Colonic mucosa (tissue), 4 donors: ENCODE measurements at regions not wholly inside any gene's neighbourhood (a gene's known extent, or its start where the extent isn't known, plus 50 kb on each side); places are given as distances from the start of the nearest gene placed in this dataset.

ENCODE experiments used
- DNase-seq: peaks from one replicate; pipeline ENCODE4 v3.0.0-alpha.2; 2020
- H3K27ac ChIP-seq: fragments of 200-600 bp; one replicate; pipeline ENCODE4 v1.8.0; 2021
- H3K27me3 ChIP-seq: fragments of 200-600 bp; one replicate; pipeline ENCODE4 v1.8.0; 2021
- H3K36me3 ChIP-seq: fragments of 200-600 bp; one replicate; pipeline ENCODE4 v1.8.0; 2021
- H3K4me1 ChIP-seq: fragments of 200-600 bp; one replicate; pipeline ENCODE4 v1.8.0; 2021; ENCODE audit warnings: mild to moderate bottlenecking
- H3K4me3 ChIP-seq: fragments of 200-600 bp; one replicate; pipeline ENCODE4 v1.8.0; 2021
- H3K9ac ChIP-seq, 2 donors: one replicate each; pipeline ENCODE4 v1.7.0; 2013; ENCODE audit warnings: control low read depth in 2 of 2, low read depth in 2 of 2, low read length in 2 of 2
- H3K9me3 ChIP-seq: fragments of 200-600 bp; one replicate; pipeline ENCODE4 v1.8.0; 2021
- intact Hi-C: fragments of 100-400 bp; cut with DNase I; formaldehyde crosslinking; loops from one replicate; pipeline ENCODE4 v1.14.1; 2022
- TF ChIP-seq, protein P1 (sequence below): fragments of 200-600 bp; IDR thresholded peaks from one replicate; pipeline ENCODE4 v1.8.0; 2022; ENCODE audit warnings: antibody characterized with exemption, mild to moderate bottlenecking
- donor health status: healthy.
- donor health status: DM: no; HTN: no; CAD: no.
- donor health status: DM: no; HTN: no; CAD: no.

DNA sequence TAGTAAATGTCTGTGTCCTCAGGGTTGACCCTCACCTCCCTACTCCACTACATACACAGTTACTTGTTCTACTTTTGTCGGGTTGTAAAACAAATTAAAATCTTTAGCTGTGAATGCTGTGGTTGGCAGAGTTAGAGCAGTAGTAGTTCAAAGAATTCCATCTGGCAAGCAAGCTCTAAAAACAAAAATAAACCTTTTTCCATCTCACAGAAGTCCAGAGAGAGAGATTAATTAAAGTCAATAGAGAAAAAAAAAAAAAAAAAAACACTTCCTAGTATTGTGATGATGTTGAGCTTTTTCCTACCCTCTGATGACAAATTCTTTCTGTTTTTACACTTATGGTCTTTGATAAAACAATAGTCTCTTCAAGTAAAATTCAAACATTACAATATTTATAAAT is 338.4 kb downstream of the PCDH17 start:
- Histone ChIP-seq H3K9me3 (no peaks in the 10 kb centered on the region), H3K4me3 (no peak overlapping the region), H3K27me3 (no peaks in the 10 kb centered on the region), H3K27ac (no peak overlapping the region), H3K36me3 (no peaks in the 10 kb centered on the region), H3K9ac (no peak overlapping the region), H3K4me1 (no peaks in the 10 kb centered on the region)
- intact Hi-C loops, result no loop called here
- TF ChIP-seq, protein P1, sequence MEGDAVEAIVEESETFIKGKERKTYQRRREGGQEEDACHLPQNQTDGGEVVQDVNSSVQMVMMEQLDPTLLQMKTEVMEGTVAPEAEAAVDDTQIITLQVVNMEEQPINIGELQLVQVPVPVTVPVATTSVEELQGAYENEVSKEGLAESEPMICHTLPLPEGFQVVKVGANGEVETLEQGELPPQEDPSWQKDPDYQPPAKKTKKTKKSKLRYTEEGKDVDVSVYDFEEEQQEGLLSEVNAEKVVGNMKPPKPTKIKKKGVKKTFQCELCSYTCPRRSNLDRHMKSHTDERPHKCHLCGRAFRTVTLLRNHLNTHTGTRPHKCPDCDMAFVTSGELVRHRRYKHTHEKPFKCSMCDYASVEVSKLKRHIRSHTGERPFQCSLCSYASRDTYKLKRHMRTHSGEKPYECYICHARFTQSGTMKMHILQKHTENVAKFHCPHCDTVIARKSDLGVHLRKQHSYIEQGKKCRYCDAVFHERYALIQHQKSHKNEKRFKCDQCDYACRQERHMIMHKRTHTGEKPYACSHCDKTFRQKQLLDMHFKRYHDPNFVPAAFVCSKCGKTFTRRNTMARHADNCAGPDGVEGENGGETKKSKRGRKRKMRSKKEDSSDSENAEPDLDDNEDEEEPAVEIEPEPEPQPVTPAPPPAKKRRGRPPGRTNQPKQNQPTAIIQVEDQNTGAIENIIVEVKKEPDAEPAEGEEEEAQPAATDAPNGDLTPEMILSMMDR, result no peak
- DNase-seq, result no peak

DNA sequence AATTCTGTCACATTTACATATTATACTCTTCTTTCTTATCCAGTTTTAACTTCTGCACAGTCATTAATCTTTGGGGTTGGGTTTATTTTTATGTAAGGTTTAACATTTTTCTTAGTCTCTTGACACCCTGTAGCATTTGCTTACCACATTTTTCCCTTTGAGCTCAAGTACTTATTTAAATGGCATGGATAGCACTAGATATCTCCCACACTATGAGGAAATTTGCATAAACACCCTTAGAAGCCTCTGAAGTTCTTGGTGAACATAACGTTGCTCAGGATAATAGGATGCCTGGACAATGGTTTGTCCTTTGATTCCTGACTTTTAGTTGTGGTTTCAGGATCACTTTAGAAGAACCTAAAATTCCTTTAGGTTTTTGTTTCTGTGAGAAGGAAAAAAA is 338.9 kb downstream of the PCDH17 start:
- H3K9ac ChIP-seq, result no peak overlapping the region
- H3K4me3 ChIP-seq, result no peak overlapping the region
- H3K36me3 ChIP-seq, result no peaks in the 10 kb centered on the region
- no peaks in the 10 kb centered on the region for H3K27me3 ChIP-seq
- intact Hi-C loops, result no loop called here
- no peaks in the 10 kb centered on the region for H3K9me3 ChIP-seq
- H3K4me1 ChIP-seq, result no peaks in the 10 kb centered on the region
- no peak overlapping the region for H3K27ac ChIP-seq
- TF ChIP-seq, protein P1, result no peak
- DNase-seq, result no peak

DNA sequence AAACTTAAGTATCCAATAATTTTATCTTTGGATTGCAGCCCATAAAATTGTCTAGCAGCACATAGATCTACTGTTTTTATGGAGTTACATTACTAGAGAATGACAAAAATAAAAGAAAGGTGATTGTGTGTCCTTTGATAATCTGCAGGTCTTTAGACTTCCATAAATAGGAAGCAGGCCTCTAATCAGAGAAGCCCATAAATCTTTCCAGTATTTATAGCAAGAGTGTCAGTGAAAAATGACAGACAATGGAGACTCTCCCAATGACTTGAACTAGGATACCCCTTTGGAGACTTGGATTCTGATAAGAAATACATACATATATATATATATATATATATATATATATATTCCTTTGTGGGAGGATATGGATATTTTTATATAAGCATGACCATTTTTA is 351.2 kb downstream of the PCDH17 start:
- no peak overlapping the region for H3K9ac ChIP-seq
- H3K27ac ChIP-seq, result no peak overlapping the region
- no peak for DNase-seq
- no peaks in the 10 kb centered on the region for H3K36me3 ChIP-seq
- TF ChIP-seq, protein P1, result no peak
- no peaks in the 10 kb centered on the region for H3K4me1 ChIP-seq
- intact Hi-C loops, result no loop called here
- no peaks in the 10 kb centered on the region for H3K27me3 ChIP-seq
- no peaks in the 10 kb centered on the region for H3K9me3 ChIP-seq
- H3K4me3 ChIP-seq, result no peak overlapping the region

DNA sequence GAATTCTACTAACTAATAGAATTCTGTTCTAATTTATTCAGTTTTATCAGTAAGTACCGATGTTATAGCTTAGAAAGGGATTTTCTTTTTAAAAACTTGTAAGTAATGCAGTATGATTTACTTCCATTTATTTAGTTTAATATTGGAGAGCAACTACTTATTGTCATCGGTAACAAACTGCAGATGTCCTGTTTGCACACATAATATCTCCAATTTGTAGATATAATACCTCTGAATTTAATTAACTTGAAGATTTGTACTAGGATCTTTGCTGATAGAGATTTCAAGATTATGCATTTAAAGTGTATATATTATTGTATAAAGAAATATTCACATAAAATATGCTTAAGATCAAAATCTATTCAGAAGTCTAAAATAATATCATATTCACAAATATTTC is 356.7 kb downstream of the PCDH17 start:
- TF ChIP-seq, protein P1, result no peak
- no peak overlapping the region for H3K27ac ChIP-seq
- DNase-seq, result no peak
- H3K4me3 ChIP-seq, result no peak overlapping the region
- H3K4me1 ChIP-seq, result no peaks in the 10 kb centered on the region
- intact Hi-C loops, result no loop called here
- no peaks in the 10 kb centered on the region for H3K9me3 ChIP-seq
- no peaks in the 10 kb centered on the region for H3K36me3 ChIP-seq
- H3K9ac ChIP-seq, result no peak overlapping the region
- H3K27me3 ChIP-seq, result no peaks in the 10 kb centered on the region

DNA sequence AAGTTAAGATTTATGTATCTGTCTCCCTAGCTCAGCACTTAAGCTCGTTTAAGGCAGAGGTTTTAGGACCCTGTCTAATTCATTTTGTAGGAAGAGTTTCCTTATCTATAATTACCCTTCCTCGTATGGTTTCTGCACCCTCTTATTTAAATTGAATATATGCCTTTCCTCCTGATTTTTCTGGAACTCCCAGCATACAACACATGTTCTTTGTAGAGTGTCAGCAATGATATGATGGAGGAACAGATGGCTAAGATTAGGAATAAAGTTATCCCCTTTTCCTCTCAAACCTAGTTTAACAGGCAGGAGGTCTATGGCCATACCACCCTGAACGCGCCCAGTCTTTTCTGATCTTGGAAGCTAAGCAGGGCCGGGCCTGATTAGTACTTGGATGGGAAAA is 359.5 kb downstream of the PCDH17 start:
- TF ChIP-seq, protein P1, result no peak
- intact Hi-C loops, result no loop called here

DNA sequence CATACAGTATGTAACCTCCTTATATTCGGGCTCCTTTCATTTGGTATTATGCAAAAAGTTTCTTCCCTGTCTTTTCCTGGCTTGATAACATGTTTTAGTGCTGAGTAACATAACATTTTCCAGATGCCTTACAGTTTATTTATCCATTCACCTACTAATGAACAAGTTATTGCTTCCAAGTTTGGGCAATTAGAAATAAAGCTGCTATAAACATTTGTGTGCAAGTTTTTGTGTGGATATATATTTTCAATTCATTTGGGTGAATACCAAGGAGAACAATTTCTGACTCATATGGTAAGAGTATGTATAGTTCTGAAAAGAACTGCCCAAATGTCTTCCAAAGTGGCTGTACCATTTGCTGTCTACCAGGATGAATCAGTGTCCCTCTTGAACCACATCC is 360.9 kb downstream of the PCDH17 start:
- intact Hi-C loops, result no loop called here

More for the DNA sequence above, 359.5 kb downstream of the PCDH17 start:
- H3K9me3 ChIP-seq, result no peaks in the 10 kb centered on the region
- no peak overlapping the region for H3K4me3 ChIP-seq
- DNase-seq, result no peak
- H3K27ac ChIP-seq, result no peak overlapping the region
- H3K4me1 ChIP-seq, result no peaks in the 10 kb centered on the region
- no peak overlapping the region for H3K9ac ChIP-seq
- no peaks in the 10 kb centered on the region for H3K27me3 ChIP-seq
- no peaks in the 10 kb centered on the region for H3K36me3 ChIP-seq

More for the DNA sequence above, 360.9 kb downstream of the PCDH17 start:
- no peak overlapping the region for H3K4me3 ChIP-seq
- H3K36me3 ChIP-seq, result no peaks in the 10 kb centered on the region
- H3K9me3 ChIP-seq, result no peaks in the 10 kb centered on the region
- DNase-seq, result no peak
- TF ChIP-seq, protein P1, result no peak
- no peaks in the 10 kb centered on the region for H3K27me3 ChIP-seq
- H3K4me1 ChIP-seq, result no peaks in the 10 kb centered on the region
- H3K27ac ChIP-seq, result no peak overlapping the region
- no peak overlapping the region for H3K9ac ChIP-seq
